GM12874 (cell line): ENCODE measurements at regions not wholly inside any gene's neighbourhood (a gene's known extent, or its start where the extent isn't known, plus 50 kb on each side); places are given as distances from the start of the nearest gene placed in this dataset.

Experiments
- CTCF ChIP-seq: IDR thresholded peaks from 2 replicates; pipeline ENCODE4 v1.5.1; 2011; ENCODE audit warnings: low read depth, mild to moderate bottlenecking, control low read depth, low read length, moderate library complexity; ENCODE audit not compliant: insufficient read depth

- no peak for TF ChIP-seq CTCF
Measured at GRCh38 chr22:47497666-47498065, 735.2 kb downstream of the TBC1D22A start.

- no peak for TF ChIP-seq CTCF
Measured at GRCh38 chr22:47495110-47495509, 732.7 kb downstream of the TBC1D22A start.

GRCh38 chr22:47486569-47487312 lies 724.3 kb downstream of the TBC1D22A start:
- no peak for TF ChIP-seq CTCF

GRCh38 chr22:47484960-47485569 lies 722.6 kb downstream of the TBC1D22A start:
- TF ChIP-seq CTCF: no peak

GRCh38 chr22:47476231-47476630 lies 713.8 kb downstream of the TBC1D22A start:
- no peak for TF ChIP-seq CTCF

GRCh38 chr22:47474895-47475294 lies 712.4 kb downstream of the TBC1D22A start:
- no peak for TF ChIP-seq CTCF

GRCh38 chr22:47474464-47474863 lies 712.0 kb downstream of the TBC1D22A start:
- TF ChIP-seq CTCF: no peak
